ENCODE measurements at regions not wholly inside any gene's neighbourhood (a gene's known extent, or its start where the extent isn't known, plus 50 kb on each side); places are given as distances from the start of the nearest gene placed in this dataset.

- H3K4me3 ChIP-seq, result no peak overlapping the region
- H3K27me3 ChIP-seq (ENCODE audit: insufficient read depth in 3 of 3, low read length in 2 of 3), result no peaks in the 10 kb centered on the region
- H3K36me3 ChIP-seq (ENCODE audit: insufficient read depth in 1 of 2, low read depth in 1 of 2), result no peaks in the 10 kb centered on the region
- H3K4me1 ChIP-seq, result no peaks in the 10 kb centered on the region
- no peak overlapping the region for H3K27ac ChIP-seq
- no peaks in the 10 kb centered on the region for H3K9me3 ChIP-seq
- ATAC-seq (no peak), DNase-seq (no peak)
- TF ChIP-seq CTCF (IDR thresholded peaks at IDR 0.05), result no peak
- intact Hi-C loops (cut with DNase I), result no loop called here
Observed at GRCh38 chr3:144394032-144394431, 422.4 kb downstream of the DIPK2A start.

- Histone ChIP-seq H3K36me3 (ENCODE audit: insufficient read depth in 1 of 2, low read depth in 1 of 2) (no peaks in the 10 kb centered on the region), H3K27ac (no peak overlapping the region), H3K27me3 (ENCODE audit: insufficient read depth in 3 of 3, low read length in 2 of 3) (no peaks in the 10 kb centered on the region), H3K4me1 (no peaks in the 10 kb centered on the region), H3K4me3 (no peak overlapping the region), H3K9me3 (peaks cover 5% of the 10 kb centered on the region)
- TF ChIP-seq CTCF (IDR thresholded peaks at IDR 0.05), result no peak
- WGBS, 3 donors, result 79 to 85% (median 83%) methylated on average over 5 of the region's 5 CpGs
- DNase-seq (no peak), ATAC-seq (no peak)
- intact Hi-C loops (cut with DNase I), result no loop called here
Observed at GRCh38 chr3:144402430-144402829, 430.8 kb downstream of the DIPK2A start.

- ATAC-seq, result no peak
- WGBS, 3 donors, result 74 to 78% (median 74%) methylated on average over 3 of the region's 3 CpGs
- Histone ChIP-seq H3K9me3 (peaks cover 5% of the 10 kb centered on the region), H3K27me3 (ENCODE audit: insufficient read depth in 3 of 3, low read length in 2 of 3) (no peaks in the 10 kb centered on the region), H3K4me1 (no peaks in the 10 kb centered on the region), H3K36me3 (ENCODE audit: insufficient read depth in 1 of 2, low read depth in 1 of 2) (no peaks in the 10 kb centered on the region), H3K4me3 (no peak overlapping the region), H3K27ac (no peak overlapping the region)
- no peak for DNase-seq
- no peak for TF ChIP-seq CTCF (IDR thresholded peaks at IDR 0.05)
- intact Hi-C loops (cut with DNase I), result no loop called here
Observed at GRCh38 chr3:144403040-144403457, 431.4 kb downstream of the DIPK2A start.

- DNase-seq, result no peak
- H3K4me1 ChIP-seq, result no peaks in the 10 kb centered on the region
- H3K36me3 ChIP-seq (ENCODE audit: insufficient read depth in 1 of 2, low read depth in 1 of 2), result no peaks in the 10 kb centered on the region
- no peaks in the 10 kb centered on the region for H3K9me3 ChIP-seq
- WGBS, 3 donors, result 61 to 71% (median 63%) methylated on average over 2 of the region's 2 CpGs
- no peak for ATAC-seq
- no peak overlapping the region for H3K27ac ChIP-seq
- H3K4me3 ChIP-seq, result no peak overlapping the region
- TF ChIP-seq CTCF (IDR thresholded peaks at IDR 0.05), result no peak
- intact Hi-C loops (cut with DNase I), result no loop called here
- no peaks in the 10 kb centered on the region for H3K27me3 ChIP-seq (ENCODE audit: insufficient read depth in 3 of 3, low read length in 2 of 3)
Observed at GRCh38 chr3:144407335-144407734, 435.7 kb downstream of the DIPK2A start.

GRCh38 chr3:144409319-144409718 lies 437.7 kb downstream of the DIPK2A start:
- Histone ChIP-seq H3K9me3 (no peaks in the 10 kb centered on the region), H3K36me3 (ENCODE audit: insufficient read depth in 1 of 2, low read depth in 1 of 2) (no peaks in the 10 kb centered on the region), H3K4me3 (no peak overlapping the region), H3K27me3 (ENCODE audit: insufficient read depth in 3 of 3, low read length in 2 of 3) (no peaks in the 10 kb centered on the region), H3K4me1 (no peaks in the 10 kb centered on the region), H3K27ac (no peak overlapping the region)
- DNase-seq (no peak), ATAC-seq (no peak)
- intact Hi-C loops (cut with DNase I), result no loop called here
- TF ChIP-seq CTCF (IDR thresholded peaks at IDR 0.05), result no peak
